C4-2B (cell line): ENCODE measurements at regions not wholly inside any gene's neighbourhood (a gene's known extent, or its start where the extent isn't known, plus 50 kb on each side); places are given as distances from the start of the nearest gene placed in this dataset.

Source experiments
- H3K27ac ChIP-seq: fragments of 450-650 bp; 2 replicates; pipeline ENCODE4 v1.5.1; 2017
- ZFX ChIP-seq: fragments of 450-650 bp; IDR thresholded peaks from 2 replicates; pipeline ENCODE4 v1.6.1; 2017
- TF ChIP-seq, protein P1 (sequence below): fragments of 450-650 bp; conservative IDR thresholded peaks from 2 replicates; pipeline ENCODE4 v1.5.1; 2017; ENCODE audit warnings: mild to moderate bottlenecking

DNA sequence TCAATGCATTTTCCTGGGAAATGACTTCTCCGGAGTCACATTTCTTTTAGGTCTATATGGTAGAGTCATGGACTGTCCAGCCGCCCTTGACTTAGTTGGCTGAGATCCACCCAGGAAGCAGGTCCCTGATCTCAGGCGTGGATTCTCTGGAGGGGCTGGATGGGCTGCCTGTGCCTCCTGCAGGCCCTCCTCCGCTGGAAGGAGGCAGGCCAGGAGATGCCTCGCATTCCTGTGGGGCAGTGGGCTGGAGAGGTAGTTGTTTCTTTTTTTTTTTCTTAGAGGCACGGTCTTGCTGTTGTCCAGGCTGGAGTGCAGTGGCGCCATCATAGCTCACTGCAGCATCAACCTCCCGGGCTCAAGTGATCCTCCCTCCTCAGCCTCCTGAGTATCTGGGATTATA is 129.0 kb upstream of the MYCN start:
- H3K27ac ChIP-seq = no peak overlapping the region
- TF ChIP-seq, protein P1, sequence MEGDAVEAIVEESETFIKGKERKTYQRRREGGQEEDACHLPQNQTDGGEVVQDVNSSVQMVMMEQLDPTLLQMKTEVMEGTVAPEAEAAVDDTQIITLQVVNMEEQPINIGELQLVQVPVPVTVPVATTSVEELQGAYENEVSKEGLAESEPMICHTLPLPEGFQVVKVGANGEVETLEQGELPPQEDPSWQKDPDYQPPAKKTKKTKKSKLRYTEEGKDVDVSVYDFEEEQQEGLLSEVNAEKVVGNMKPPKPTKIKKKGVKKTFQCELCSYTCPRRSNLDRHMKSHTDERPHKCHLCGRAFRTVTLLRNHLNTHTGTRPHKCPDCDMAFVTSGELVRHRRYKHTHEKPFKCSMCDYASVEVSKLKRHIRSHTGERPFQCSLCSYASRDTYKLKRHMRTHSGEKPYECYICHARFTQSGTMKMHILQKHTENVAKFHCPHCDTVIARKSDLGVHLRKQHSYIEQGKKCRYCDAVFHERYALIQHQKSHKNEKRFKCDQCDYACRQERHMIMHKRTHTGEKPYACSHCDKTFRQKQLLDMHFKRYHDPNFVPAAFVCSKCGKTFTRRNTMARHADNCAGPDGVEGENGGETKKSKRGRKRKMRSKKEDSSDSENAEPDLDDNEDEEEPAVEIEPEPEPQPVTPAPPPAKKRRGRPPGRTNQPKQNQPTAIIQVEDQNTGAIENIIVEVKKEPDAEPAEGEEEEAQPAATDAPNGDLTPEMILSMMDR = no peak
- no peak for TF ChIP-seq ZFX

DNA sequence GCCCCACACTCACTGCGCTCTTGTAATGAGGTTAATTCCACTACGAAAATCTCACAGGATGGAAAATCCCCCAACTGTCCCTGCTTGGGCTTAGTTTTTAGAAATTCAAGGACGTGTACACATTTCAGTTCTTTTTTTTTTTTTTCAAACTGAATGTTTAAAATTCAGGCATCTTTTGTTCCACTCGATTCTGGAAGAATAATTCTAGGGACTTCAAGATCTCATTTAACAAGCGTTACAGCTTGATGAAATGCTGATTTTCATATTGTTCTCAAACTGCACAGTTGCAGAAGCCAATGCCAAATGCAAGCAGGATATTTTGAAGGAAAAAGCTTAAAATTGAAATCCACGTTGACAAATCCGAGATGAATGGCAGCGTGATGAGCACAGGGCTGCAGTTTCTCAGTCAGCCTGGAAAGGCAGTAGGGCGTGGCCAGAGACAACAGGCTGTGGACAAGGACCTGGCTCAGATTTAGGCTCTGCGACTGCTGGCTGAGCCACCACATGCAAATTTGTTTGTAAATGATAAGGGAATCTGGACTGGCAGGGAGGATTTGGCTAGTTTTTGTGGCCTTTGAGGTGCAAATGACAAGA is 128.1 kb upstream of the MYCN start:
- TF ChIP-seq, protein P1 = no peak
- TF ChIP-seq ZFX = no peak
- H3K27ac ChIP-seq = no peak overlapping the region

DNA sequence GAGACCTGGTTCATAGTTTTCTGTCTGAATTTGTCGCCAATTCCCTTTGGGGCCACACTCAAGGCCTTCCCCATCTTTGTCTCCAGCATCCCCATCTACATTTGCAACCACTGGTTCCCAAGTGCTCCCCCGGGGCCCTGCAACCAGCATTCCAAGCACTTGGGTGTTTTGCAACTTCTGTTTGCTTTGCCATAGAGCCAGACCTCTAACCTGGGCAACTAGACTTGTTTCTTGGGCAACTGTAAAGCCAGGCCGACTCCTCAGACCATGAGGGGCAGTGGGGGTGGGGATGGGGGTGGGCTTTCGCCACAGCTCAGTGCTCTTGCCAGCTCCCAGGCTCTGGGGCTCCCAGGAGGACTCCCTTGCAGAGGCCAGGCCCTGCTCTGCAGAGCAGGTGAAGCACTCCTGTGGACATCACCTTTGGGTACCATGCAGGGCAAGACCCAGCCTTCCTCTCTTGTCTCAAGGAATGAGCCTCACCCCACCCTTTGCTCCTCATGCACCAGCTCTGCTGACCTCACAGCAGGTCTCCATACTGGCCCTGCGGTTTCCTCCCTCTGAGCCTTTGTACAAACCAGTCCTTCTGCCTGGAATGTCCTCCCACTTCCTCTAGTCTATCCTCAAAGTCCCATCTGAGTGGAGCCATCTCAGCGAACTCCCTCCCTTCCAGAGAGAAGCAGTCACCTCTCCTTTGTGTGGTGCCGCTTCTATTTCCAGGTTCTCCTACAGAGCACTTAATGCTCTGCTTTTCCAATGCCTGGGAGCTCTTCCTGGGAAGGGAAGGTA is 126.7 kb upstream of the MYCN start:
- no peak overlapping the region for H3K27ac ChIP-seq
- TF ChIP-seq ZFX = no peak

DNA sequence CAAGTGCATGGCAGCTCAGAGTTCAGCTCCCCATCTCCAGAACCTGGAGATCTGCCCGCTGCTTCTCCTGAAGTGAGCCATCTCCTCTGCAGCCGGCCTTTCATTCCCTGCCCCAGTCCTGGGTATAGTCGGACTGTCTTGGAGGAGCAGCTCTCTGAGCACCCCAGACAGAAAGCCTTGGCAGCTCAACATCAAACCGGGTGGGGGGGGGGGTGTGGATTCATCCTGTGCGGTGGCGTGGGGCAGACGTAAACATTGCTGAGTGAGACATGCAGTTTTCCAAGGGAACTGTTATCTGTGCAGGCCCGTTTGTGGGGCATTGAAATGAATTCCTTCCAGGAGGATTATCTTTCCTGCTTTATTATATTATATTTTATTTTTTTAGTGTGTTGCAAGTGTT is 125.9 kb upstream of the MYCN start:
- TF ChIP-seq, protein P1 = no peak
- no peak for TF ChIP-seq ZFX
- H3K27ac ChIP-seq = no peak overlapping the region

DNA sequence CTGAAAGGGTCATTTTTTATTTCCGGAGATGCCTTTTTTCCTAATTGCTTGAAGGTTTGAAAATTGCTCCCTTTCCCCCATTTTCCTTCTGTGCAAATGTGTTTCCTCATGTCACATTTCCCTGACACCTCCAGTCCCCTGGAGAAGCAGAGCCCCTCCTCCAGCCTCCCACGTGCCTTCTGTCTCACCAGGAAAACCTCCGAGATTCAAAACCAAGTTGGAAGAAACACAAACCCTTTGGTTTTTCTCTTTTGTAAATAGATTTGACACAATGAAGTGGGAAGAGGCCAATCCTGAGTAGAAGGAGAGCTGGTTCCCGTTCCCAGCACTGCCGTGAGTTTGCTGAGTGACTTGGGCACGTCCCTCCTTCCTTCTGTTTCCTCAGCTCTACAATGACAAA is 125.4 kb upstream of the MYCN start:
- no peak for TF ChIP-seq ZFX
- TF ChIP-seq, protein P1 = no peak
- no peak overlapping the region for H3K27ac ChIP-seq

DNA sequence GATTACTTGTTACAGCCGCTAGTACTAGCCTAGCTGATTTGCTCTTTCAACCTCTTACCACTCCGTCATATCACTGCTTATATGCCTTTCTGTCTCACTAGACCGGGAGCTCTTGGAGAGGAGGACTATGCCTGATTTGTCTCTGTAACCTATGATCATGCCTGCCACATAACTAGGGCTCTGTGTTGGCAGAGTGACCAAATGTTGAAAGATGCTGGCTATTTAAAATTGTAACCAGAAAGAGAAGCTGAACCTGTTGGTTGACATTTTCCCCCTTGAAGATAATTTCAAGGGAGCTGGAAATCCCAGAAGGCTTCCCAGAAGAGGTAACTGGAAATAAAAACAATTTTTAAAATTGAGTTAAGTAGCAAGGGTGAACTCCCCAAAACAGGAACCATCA is 124.1 kb upstream of the MYCN start:
- no peak overlapping the region for H3K27ac ChIP-seq
- TF ChIP-seq, protein P1 = no peak
- TF ChIP-seq ZFX = no peak

DNA sequence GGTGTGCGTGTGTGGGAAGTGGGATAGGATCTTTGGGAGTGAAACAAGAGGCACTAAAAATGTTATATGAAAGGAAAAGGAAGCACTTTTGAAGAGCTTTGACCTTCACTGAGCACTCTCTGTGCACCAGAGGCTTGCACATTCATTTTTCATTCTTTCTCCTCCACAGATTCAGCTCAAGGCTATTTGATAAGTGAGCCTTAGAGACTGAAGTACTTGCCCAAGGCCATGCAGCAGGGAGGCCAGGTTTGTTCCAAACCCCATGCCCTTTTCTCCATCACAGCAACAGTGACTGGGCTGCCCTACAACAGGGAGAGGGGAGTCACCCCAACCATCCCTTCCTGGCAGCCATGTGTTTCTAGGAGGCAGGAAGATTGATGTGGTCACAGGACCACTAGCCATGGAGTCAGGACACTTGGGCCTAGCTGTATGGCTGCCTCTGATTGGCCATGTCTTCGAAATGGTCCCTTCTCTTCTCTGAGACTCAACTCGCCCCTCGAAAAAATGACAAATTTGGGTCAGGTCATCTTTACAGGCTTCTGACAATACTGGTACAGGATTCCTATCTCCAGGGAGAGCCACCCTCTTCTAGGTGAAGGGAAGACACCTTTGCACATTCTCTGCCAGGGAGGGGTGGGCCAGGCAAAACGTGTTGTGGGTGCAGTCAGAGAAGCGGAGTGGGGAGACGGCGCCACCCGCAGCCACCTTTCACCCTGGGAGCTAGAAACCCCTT is 123.5 kb upstream of the MYCN start:
- TF ChIP-seq ZFX = no peak
- TF ChIP-seq, protein P1 = no peak

More for the DNA sequence above, 123.5 kb upstream of the MYCN start:
- no peak overlapping the region for H3K27ac ChIP-seq
